Urinary bladder (tissue), 3 donors: ENCODE measurements at regions not wholly inside any gene's neighbourhood (a gene's known extent, or its start where the extent isn't known, plus 50 kb on each side); places are given as distances from the start of the nearest gene placed in this dataset.

Experiments used
- DNase-seq: peaks from one replicate; pipeline ENCODE4 v3.0.0-alpha.2; 2015; ENCODE audit errors: extremely low spot score
- H3K27ac ChIP-seq: one replicate; pipeline ENCODE4 v1.5.1; 2013; ENCODE audit warnings: low read depth, mild to moderate bottlenecking, moderate library complexity
- H3K36me3 ChIP-seq: one replicate; pipeline ENCODE4 v1.6.1; 2013; ENCODE audit warnings: mild to moderate bottlenecking, moderate library complexity; ENCODE audit not compliant: insufficient read depth
- H3K4me1 ChIP-seq: one replicate; pipeline ENCODE4 v1.6.1; 2013; ENCODE audit warnings: mild to moderate bottlenecking, moderate library complexity; ENCODE audit not compliant: insufficient read depth
- H3K4me3 ChIP-seq: one replicate; pipeline ENCODE4 v1.5.1; 2013; ENCODE audit warnings: low read depth, low read length
- WGBS: extraction: QIAGEN DNeasy Blood & Tissue Kit; methylation state at CpG from one replicate; pipeline ENCODE4 v1.1.7; 2013; 5-methylcytosine and 5-hydroxymethylcytosine counted together
- donor health status: healthy with polysubstance abuse.
- donor health status: healthy.

DNA sequence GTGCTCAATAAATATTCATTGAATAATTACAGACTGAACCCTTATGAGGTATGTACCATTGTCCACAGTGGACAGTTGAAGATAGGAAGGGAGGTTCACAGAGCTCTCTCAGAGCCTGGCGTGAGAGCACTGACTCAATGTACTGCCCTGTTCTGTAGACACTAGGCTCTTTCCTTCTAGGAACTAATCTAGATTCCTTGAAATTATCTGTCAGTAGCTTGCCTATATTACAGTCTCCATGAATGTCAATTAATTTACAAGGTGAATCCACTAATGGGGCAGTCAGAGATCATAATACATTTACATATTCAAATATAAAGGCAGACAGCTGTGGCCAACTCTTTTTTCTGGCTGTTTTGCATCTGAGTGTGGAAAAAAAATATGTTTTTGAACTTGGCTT, 251.2 kb upstream of the SALL1 start:
- Histone ChIP-seq H3K36me3 (no peaks in the 10 kb centered on the region), H3K4me3 (no peak overlapping the region), H3K27ac (no peak overlapping the region), H3K4me1 (no peaks in the 10 kb centered on the region)
- no peak for DNase-seq
- 94% methylated on average over 1 of the region's 1 CpG for WGBS

DNA sequence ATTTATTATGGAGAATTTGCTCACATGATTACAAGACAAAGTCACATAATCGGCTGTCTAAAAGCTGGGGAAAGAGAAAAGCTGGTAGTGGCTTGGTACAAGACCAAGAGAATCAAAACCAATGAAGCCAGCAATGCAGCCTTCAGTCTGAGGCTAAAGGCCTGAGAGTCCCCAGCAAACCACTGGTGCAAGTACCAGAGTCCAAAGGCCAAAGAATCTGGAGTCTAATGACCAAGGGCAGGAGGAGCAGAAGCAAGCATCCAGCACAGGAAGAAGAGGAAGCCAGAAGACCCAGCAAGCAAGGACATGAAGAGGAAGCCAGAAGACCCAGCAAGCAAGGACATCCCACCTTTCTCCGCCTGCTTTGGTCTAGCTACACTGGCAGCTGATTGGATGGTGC, 250.6 kb upstream of the SALL1 start:
- Histone ChIP-seq H3K36me3 (no peaks in the 10 kb centered on the region), H3K27ac (no peak overlapping the region), H3K4me1 (no peaks in the 10 kb centered on the region), H3K4me3 (no peak overlapping the region)
- 86% methylated on average over 2 of the region's 2 CpGs for WGBS
- no peak for DNase-seq

DNA sequence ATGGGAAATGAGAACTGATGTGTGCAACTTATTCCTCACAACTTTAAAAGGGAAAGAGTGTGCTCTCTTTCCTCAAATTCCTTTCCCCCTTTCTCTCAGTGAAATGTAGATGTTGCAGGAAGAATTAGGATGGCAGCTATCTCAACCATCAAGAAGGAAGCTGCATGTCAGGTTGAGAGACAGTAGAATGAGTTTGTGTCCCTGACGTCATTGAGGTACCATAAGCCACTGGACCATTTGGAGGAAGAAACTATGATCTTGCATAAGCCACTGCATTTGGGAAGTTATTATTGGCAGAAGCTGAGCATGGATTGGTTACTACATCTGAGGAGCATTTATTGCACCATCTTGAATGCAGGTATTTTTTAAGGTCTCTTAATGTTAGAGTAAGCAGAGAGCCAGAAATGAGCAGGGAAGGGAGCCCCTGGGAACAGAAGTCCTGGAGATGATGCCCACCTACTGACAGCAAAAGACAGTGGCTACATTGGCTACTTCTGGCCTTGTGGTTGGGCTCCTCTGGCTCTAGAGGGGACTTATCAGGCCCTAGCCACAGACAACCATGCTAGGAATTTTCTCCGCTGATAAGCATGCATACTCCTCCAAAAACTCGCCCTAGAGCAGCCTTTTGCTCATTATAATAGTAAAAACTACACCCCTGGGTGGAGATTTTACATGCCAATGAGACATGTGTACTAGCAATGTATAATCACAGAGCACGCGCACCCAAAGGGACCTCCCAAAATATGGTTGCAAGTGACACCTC, 249.0 kb upstream of the SALL1 start:
- no peaks in the 10 kb centered on the region for H3K36me3 ChIP-seq
- H3K27ac ChIP-seq = no peak overlapping the region
- no peak for DNase-seq
- H3K4me3 ChIP-seq = no peak overlapping the region
- no peaks in the 10 kb centered on the region for H3K4me1 ChIP-seq
- WGBS = 86% methylated on average over 5 of the region's 5 CpGs

DNA sequence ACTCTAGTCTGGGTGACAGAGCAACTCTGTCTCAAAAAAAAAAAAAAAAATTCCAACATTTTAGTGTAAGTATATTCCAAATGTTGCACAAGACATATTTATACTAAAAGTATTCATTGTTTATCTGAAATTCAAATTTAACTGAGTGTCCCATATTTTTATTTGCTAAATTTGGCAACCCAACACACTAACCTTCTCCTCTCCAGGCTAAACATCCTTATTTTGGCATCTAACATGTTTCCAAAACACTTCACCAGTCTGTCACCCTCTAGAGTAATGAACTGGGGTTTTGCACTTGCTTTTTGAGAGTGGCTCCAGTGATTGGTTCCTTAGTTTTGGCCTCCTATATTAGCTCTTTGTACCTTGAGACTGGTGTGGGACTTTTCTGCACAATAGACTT, 243.4 kb upstream of the SALL1 start:
- Histone ChIP-seq H3K4me3 (no peak overlapping the region), H3K36me3 (no peaks in the 10 kb centered on the region), H3K4me1 (no peaks in the 10 kb centered on the region), H3K27ac (no peak overlapping the region)
- DNase-seq = no peak

DNA sequence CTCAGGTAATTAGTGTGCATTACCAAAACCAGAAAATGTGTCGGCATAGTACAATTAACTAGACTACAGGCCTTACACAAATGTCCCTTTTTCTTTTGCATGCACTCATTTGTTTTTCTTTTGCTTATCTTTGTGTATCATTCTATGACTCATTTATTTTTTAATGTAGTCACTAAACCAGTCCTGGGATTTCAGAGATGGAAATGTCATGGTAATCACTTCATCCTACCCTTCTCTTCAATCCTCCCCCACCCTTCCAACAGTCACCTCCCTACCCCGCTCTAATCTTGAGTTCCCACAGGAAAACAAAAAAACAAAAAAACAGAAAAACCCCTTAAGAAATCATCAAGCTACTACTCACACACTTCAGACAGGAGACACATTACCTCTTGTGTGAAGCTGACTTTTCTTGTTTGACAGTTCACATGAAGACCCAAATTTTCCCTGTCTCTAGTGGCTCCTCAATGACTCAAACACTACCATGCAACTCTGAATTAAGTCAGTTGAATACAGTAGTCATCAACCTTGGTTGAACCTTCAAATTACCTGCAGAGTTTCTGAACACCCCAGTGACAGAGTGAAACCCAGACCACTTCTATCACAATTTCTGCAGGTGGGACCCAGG, 242.4 kb upstream of the SALL1 start:
- peak overlapping the region; percentile 74 for H3K27ac ChIP-seq
- H3K36me3 ChIP-seq = no peaks in the 10 kb centered on the region
- H3K4me3 ChIP-seq = no peak overlapping the region
- no peak for DNase-seq
- 70% methylated on average over 2 of the region's 2 CpGs for WGBS
- H3K4me1 ChIP-seq = no peaks in the 10 kb centered on the region

DNA sequence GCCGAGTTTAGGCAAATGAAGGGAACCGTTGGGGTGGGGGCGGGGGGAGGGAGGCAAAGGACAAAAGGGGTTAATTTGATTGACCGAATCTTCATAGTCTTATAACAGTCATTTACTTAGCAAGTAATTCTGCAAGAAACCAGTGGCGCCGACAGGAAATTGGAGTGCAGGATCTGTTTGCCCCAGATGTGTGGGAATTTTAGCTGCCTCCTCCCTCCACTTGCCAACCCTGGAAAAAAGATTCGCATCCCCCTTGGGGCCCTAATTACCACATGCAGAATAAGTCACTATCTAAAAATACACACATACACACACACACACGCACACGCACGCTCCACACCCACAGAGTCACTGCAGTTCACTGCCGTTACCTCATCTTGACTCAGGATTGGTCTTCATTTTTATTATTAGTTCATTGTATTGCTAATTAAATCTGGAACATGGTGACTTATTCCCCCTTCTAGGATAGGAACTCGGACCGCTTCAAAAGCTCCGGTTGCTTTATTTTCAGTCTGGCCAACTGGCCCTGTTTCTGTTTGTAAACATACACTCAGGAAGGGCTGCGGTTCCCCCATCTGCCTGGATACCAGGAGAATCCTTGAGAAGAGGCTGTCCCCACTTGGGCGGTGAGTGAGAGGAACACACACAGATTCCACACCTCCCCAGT, 241.6 kb upstream of the SALL1 start:
- Histone ChIP-seq H3K27ac (peak overlapping the region; percentile 74), H3K4me1 (no peaks in the 10 kb centered on the region), H3K36me3 (no peaks in the 10 kb centered on the region), H3K4me3 (no peak overlapping the region)
- WGBS = 28% methylated on average over 16 of the region's 16 CpGs
- DNase-seq = no peak

DNA sequence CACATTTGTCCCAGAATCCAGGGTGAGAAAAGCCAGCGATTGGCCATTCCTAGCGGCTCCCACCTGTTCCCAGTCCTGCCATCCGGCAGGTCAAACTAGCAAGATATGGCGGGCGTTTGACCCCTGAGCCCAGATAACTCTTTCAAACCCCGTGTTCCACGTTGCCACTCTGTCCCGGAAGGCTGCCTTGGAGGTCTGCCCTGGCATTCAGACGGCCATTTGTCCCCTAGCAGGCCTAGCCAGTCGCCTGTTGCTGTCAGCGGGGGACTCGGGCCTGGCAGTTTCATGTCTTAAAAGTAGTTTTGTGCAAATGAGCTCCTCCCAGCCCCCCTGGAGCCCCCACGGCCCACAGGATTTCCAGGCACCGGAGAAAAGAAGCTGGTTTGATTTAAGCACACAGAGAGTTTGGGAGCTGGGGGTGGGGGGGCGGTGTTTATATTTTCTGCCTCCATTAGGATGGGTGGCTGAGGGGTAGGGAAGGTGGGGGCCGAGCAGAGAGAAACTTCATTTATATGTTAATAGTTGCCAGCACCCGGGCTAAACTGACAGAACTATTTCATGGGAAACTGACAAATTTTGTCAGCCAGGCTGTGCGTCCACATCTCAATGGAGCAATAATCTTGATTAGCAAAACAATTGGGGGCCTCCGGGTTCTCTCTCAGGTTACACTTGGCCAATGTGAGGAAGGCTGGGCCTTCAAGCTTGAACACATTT, 240.9 kb upstream of the SALL1 start:
- no peaks in the 10 kb centered on the region for H3K36me3 ChIP-seq
- H3K27ac ChIP-seq = peak overlapping the region; percentile 76
- DNase-seq = no peak
- H3K4me1 ChIP-seq = no peaks in the 10 kb centered on the region
- no peak overlapping the region for H3K4me3 ChIP-seq
- WGBS = 43% methylated on average over 19 of the region's 19 CpGs

DNA sequence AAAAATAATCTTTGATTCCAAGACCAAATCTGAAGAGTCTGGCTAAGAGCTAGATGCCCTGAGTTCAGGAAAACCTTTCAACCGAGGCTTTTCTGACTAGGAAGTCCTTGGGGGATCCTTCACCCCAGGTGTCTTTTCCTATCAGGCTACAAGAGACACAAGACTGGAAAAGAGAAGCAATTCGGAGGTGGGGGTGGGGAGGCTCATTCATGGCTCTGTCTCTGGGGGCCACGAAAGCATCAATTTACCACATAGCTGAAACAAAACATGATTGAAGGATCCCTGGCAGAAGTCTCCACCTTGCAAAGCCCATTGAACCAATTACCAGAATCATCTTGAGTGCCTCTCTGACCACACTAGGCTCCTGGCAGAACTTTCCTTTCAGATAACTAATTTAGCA, 239.8 kb upstream of the SALL1 start:
- H3K36me3 ChIP-seq = no peaks in the 10 kb centered on the region
- DNase-seq = no peak
- WGBS = 60% methylated on average over 3 of the region's 3 CpGs
- no peak overlapping the region for H3K27ac ChIP-seq
- no peak overlapping the region for H3K4me3 ChIP-seq
- H3K4me1 ChIP-seq = no peaks in the 10 kb centered on the region

DNA sequence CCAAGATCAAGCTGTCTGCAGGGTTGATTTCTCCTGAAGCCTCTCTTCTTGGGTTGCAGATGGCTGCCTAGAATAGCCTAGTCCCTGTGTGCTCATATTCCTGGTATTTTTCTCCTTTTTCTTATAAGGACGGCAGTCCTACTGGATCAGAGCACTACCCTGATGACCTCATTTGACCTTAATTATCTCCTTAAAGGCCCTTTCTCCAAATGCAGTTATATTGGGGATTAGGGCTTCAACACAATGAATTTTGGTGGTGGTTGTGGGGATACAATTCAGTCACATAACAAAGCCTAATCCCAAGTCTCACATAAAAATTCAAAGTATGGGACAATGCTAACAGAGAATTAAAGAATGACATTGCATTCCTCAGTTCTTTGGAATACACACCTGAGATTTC, 238.8 kb upstream of the SALL1 start:
- H3K4me1 ChIP-seq = no peaks in the 10 kb centered on the region
- H3K36me3 ChIP-seq = no peaks in the 10 kb centered on the region
- no peak for DNase-seq
- no peak overlapping the region for H3K4me3 ChIP-seq
- H3K27ac ChIP-seq = no peak overlapping the region
- WGBS = 36% methylated on average over 1 of the region's 1 CpG

DNA sequence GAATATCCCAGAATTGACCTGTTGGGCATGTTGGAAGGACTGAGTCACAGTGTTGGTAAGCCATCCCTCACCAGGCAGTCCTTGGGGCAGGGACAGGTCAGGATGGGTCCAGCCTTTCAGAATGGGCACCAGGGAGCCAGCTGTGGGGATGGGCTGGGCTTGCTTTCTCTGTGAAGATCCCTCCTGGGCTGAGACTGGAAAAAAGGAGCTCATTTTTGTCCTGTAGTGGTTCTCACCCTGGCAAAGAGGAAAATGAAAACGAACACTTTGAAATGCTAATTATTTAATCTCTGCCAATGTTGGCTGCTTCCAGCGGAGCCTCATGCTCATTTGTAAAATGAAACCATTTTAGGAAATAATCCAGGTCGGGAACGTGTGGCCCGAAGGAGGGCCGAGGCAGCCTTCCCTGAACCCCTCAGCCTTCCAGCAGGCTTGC, 237.5 kb upstream of the SALL1 start:
- Histone ChIP-seq H3K4me3 (no peak overlapping the region), H3K36me3 (no peaks in the 10 kb centered on the region), H3K27ac (no peak overlapping the region), H3K4me1 (no peaks in the 10 kb centered on the region)
- WGBS = 81% methylated on average over 6 of the region's 6 CpGs
- no peak for DNase-seq

DNA sequence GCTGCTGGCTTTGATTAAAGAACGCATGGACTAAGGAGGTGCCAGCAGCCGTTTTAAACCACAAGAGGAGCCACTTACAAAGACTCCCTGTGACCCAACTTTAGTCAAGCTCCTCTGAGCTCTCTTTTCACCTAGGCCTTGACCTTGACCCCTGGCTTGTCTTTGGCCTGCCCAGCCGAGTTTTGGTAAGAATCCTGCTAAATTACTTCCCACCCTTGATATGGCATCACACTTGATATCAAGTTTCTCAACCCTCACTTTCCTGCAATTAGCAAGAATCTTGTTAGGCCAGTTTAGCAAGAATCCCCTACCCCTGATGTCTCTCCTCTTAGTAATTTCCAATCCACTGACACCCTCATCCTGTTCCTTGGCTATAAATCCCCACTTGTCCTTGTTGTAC, 232.8 kb upstream of the SALL1 start:
- no peak for DNase-seq
- no peaks in the 10 kb centered on the region for H3K36me3 ChIP-seq
- H3K27ac ChIP-seq = no peak overlapping the region
- 40% methylated on average over 3 of the region's 3 CpGs for WGBS
- H3K4me1 ChIP-seq = no peaks in the 10 kb centered on the region
- no peak overlapping the region for H3K4me3 ChIP-seq

DNA sequence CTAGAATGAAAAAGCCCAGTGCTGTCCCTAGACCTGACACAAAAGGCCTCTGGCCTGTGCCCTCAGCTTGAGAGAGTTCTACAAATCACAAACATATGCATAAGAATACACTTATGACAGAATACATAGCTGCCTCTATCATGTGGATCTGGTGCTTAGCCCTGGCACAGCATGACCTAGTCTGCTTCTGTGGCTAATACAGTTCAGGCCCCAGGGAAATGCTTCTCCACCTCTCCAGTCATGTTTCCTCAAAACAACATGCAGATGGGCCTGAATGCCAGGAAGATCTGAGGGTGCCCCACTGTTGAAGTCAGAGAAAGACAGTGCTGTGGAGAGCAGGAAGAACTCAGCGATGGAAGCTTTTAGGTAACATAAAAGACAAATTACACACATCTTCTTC, 231.9 kb upstream of the SALL1 start:
- Histone ChIP-seq H3K27ac (no peak overlapping the region), H3K4me3 (no peak overlapping the region), H3K36me3 (no peaks in the 10 kb centered on the region), H3K4me1 (no peaks in the 10 kb centered on the region)
- no peak for DNase-seq
- WGBS = 89% methylated on average over 1 of the region's 1 CpG

DNA sequence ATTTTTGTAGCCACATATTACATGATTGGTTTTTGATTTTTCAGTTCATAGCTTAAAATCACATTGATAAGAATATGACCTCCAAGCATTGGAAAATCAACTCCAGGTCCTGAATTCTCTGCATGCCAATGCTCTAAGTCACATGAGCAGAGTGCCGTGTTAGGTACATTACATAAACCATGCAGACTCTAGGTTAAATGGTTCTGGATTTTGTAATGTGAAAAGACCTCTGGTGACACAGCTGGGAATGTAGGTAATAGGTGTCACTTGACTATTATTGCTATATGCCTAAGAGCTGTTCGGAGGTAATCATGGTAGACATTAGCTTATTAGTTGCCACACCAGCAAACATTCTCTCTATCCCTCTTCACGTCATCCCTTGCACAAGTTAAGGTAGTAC, 231.1 kb upstream of the SALL1 start:
- 54% methylated on average over 3 of the region's 3 CpGs for WGBS
- Histone ChIP-seq H3K4me1 (no peaks in the 10 kb centered on the region), H3K4me3 (no peak overlapping the region), H3K27ac (no peak overlapping the region), H3K36me3 (no peaks in the 10 kb centered on the region)
- no peak for DNase-seq

DNA sequence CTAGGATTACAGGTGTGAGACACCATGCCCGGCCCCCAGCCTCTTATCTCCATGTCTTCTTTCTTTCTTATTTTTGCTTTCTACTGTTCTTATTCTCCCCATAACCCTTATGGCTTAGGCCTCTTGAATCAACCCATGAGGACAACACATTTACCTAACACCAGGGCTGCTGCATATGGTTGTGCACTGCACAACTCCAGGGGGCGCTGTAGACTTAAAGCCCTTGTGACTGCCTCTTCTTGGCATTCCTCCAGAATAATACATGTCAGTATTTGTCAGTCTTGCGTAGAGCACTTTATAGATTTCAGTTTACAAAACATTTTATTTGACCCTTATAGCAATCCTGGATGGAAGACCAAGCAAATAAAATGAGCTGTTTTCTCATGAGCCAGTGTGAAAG, 225.0 kb upstream of the SALL1 start:
- Histone ChIP-seq H3K4me3 (no peak overlapping the region), H3K36me3 (no peaks in the 10 kb centered on the region), H3K27ac (no peak overlapping the region), H3K4me1 (no peaks in the 10 kb centered on the region)
- DNase-seq = no peak
- WGBS = 88% methylated on average over 3 of the region's 3 CpGs
